Pancreas (tissue), 10 donors: ENCODE measurements at regions not wholly inside any gene's neighbourhood (a gene's known extent, or its start where the extent isn't known, plus 50 kb on each side); places are given as distances from the start of the nearest gene placed in this dataset.
"Not testable (repeated sequence)": the region's sequence is repeated elsewhere in the genome, so short reads cannot be mapped to it uniquely, and the experiment has no call there.

ENCODE experiments used
- ATAC-seq, 4 donors: fragments of 200-7000 bp; cut with Tn5 transposase; one replicate each; pipeline versions ENCODE4 v1.8.0 to v1.9.1; 2020; ENCODE audit warnings: mild to moderate bottlenecking in 4 of 4, moderate library complexity in 4 of 4
- DNase-seq, 6 donors: peaks; one replicate each; pipeline ENCODE4 v3.0.0-alpha.2; 2020
- FAIRE-seq: peaks from 2 replicates; lab custom pipeline; 2012; peaks lifted over from hg19 to GRCh38; lab: Jason Lieb, UNC
- H3K27ac ChIP-seq, 4 donors: fragments of 200-600 bp; sonication (generic); 1 replicate in 3 of 4; 2 replicates in 1 of 4; pipeline versions ENCODE4 v1.5.0 to v1.8.0; 2020
- H3K27me3 ChIP-seq, 4 donors: fragments of 200-600 bp; one replicate each; pipeline ENCODE4 v1.8.0; 2021
- H3K36me3 ChIP-seq, 3 donors: fragments of 200-600 bp; sonication (generic) in 1 of 3; one replicate each; pipeline versions ENCODE4 v1.5.0 to v1.8.0; 2020 to 2021
- H3K4me1 ChIP-seq, 3 donors: fragments of 200-600 bp; one replicate each; pipeline ENCODE4 v1.8.0; 2021
- H3K4me3 ChIP-seq, 4 donors: fragments of 200-600 bp; sonication (generic) in 2 of 4; one replicate each; pipeline versions ENCODE4 v1.5.0 to v1.8.0; 2020 to 2021
- H3K9me3 ChIP-seq, 4 donors: fragments of 200-600 bp; one replicate each; pipeline ENCODE4 v1.8.0; 2021
- WGBS, 2 donors: extraction: QIAGEN DNeasy Blood & Tissue Kit; methylation state at CpG; one replicate each; pipeline ENCODE4 v1.1.7; 2013; 5-methylcytosine and 5-hydroxymethylcytosine counted together
- intact Hi-C, 3 donors: fragments of 100-400 bp; cut with DNase I; formaldehyde crosslinking; loops; one replicate each; pipeline versions ENCODE4 v1.11.1 to v1.14.2; 2022
- TF ChIP-seq, protein P1 (sequence below), 4 donors: fragments of 200-600 bp; sonication (generic) in 3 of 4; IDR thresholded peaks; one replicate each; pipeline versions ENCODE4 v1.5.0 to v1.8.0; 2021; ENCODE audit warnings: antibody characterized with exemption in 4 of 4
- donor health status: healthy with polysubstance abuse.
- donor health status: DM: no; HTN: no; CAD: no; lungs with moderate emphysema.
- donor health status: DM: no; HTN: no; CAD: no.
- donor health status: control.
- donor health status: control.
- donor health status: Bipolar disorder and iron deficiency.
- donor health status: DM: yes; HTN: yes; CAD: no.
- donor health status: DM: no; HTN: no; CAD: no.
- donor health status: DM: no; HTN: no; CAD: no.
- donor health status: DM: yes; HTN: yes; CAD: no.

- no peaks in the 10 kb centered on the region for H3K27me3 ChIP-seq
- TF ChIP-seq, protein P1, sequence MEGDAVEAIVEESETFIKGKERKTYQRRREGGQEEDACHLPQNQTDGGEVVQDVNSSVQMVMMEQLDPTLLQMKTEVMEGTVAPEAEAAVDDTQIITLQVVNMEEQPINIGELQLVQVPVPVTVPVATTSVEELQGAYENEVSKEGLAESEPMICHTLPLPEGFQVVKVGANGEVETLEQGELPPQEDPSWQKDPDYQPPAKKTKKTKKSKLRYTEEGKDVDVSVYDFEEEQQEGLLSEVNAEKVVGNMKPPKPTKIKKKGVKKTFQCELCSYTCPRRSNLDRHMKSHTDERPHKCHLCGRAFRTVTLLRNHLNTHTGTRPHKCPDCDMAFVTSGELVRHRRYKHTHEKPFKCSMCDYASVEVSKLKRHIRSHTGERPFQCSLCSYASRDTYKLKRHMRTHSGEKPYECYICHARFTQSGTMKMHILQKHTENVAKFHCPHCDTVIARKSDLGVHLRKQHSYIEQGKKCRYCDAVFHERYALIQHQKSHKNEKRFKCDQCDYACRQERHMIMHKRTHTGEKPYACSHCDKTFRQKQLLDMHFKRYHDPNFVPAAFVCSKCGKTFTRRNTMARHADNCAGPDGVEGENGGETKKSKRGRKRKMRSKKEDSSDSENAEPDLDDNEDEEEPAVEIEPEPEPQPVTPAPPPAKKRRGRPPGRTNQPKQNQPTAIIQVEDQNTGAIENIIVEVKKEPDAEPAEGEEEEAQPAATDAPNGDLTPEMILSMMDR (IDR thresholded peaks at IDR 0.05): no peak
- no peaks in the 10 kb centered on the region for H3K4me1 ChIP-seq
- DNase-seq (peak in 2 of 6 donors; percentile 17 to 49), FAIRE-seq (no peak), ATAC-seq (no peak)
- intact Hi-C loops: no loop called here
- no peaks in the 10 kb centered on the region for H3K36me3 ChIP-seq
- no peaks in the 10 kb centered on the region for H3K9me3 ChIP-seq
- no peak overlapping the region for H3K4me3 ChIP-seq
- no peak overlapping the region for H3K27ac ChIP-seq
Measured at GRCh38 chr7:115297656-115298055, 375.8 kb downstream of the MDFIC start.

GRCh38 chr7:115293628-115294240, 371.8 kb downstream of the MDFIC start:
- Histone ChIP-seq H3K9me3 (no peaks in the 10 kb centered on the region), H3K27me3 (no peaks in the 10 kb centered on the region), H3K36me3 (no peaks in the 10 kb centered on the region), H3K27ac (no peak overlapping the region), H3K4me3 (no peak overlapping the region), H3K4me1 (no peaks in the 10 kb centered on the region)
- 55 to 67% methylated on average over 6 of the region's 6 CpGs for WGBS, 2 donors
- TF ChIP-seq, protein P1 (IDR thresholded peaks at IDR 0.05): no peak
- no peak for FAIRE-seq
- no peak for ATAC-seq
- intact Hi-C loops: no loop called here
- DNase-seq: no peak

GRCh38 chr7:115292381-115292780, 370.5 kb downstream of the MDFIC start:
- intact Hi-C loops: no loop called here
- H3K27ac ChIP-seq: no peak overlapping the region
- no peaks in the 10 kb centered on the region for H3K9me3 ChIP-seq
- H3K27me3 ChIP-seq: no peaks in the 10 kb centered on the region
- H3K4me1 ChIP-seq: no peaks in the 10 kb centered on the region
- TF ChIP-seq, protein P1 (IDR thresholded peaks at IDR 0.05): no peak
- ATAC-seq: no peak
- DNase-seq: no peak
- FAIRE-seq: no peak
- no peaks in the 10 kb centered on the region for H3K36me3 ChIP-seq
- WGBS, 2 donors: 67 to 88% methylated on average over 3 of the region's 3 CpGs
- no peak overlapping the region for H3K4me3 ChIP-seq

- Histone ChIP-seq H3K36me3 (no peaks in the 10 kb centered on the region), H3K27me3 (no peaks in the 10 kb centered on the region), H3K4me3 (no peak overlapping the region), H3K4me1 (no peaks in the 10 kb centered on the region), H3K9me3 (no peaks in the 10 kb centered on the region), H3K27ac (no peak overlapping the region)
- FAIRE-seq: no peak
- TF ChIP-seq, protein P1 (IDR thresholded peaks at IDR 0.05): no peak
- ATAC-seq: no peak
- 64 to 87% methylated on average over 2 of the region's 2 CpGs for WGBS, 2 donors
- no peak for DNase-seq
- intact Hi-C loops: no loop called here
Measured at GRCh38 chr7:115289971-115290370, 368.1 kb downstream of the MDFIC start.

DNA sequence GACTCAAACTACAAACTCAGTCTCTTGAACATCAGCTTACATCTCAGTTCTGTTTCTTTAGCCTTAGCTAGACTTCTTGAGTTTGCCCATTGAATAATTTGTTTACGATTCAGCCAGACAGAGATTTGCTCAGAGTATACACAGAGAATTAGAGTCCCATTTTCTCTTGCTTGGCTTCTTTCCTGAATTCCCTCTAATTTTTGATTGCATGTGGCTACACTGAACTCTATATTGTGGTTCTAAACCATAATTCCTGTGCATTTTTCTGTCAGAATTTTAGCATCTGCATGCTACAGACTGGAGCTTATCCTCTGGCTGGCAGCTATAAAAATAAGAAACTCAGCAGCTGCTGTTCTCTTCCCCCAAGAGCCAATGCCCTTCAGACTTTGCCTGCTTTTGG, 354.9 kb downstream of the MDFIC start:
- Histone ChIP-seq H3K9me3 (no peaks in the 10 kb centered on the region), H3K4me1 (no peaks in the 10 kb centered on the region), H3K36me3 (no peaks in the 10 kb centered on the region), H3K27ac (no peak overlapping the region), H3K27me3 (no peaks in the 10 kb centered on the region), H3K4me3 (no peak overlapping the region)
- DNase-seq (no peak), FAIRE-seq (no peak), ATAC-seq (no peak)
- intact Hi-C loops: no loop called here
- WGBS, 2 donors: 66 to 84% methylated on average over 1 of the region's 1 CpG
- TF ChIP-seq, protein P1 (IDR thresholded peaks at IDR 0.05): no peak

GRCh38 chr7:115273855-115274254, 352.0 kb downstream of the MDFIC start:
- not testable (repeated sequence) for FAIRE-seq

More at GRCh38 chr7:115273855-115274254, 352.0 kb downstream of the MDFIC start:
- H3K36me3 ChIP-seq, ATAC-seq, DNase-seq, H3K27ac ChIP-seq, H3K4me3 ChIP-seq, intact Hi-C loops, H3K27me3 ChIP-seq, H3K9me3 ChIP-seq, H3K4me1 ChIP-seq: not testable (repeated sequence)
- 71 to 77% methylated on average over 8 of the region's 8 CpGs for WGBS, 2 donors
